Kidney epithelial cell (primary cell): ENCODE measurements at regions not wholly inside any gene's neighbourhood (a gene's known extent, or its start where the extent isn't known, plus 50 kb on each side); places are given as distances from the start of the nearest gene placed in this dataset.

ENCODE experiments used
- DNase-seq: peaks from one replicate; pipeline ENCODE4 v3.0.0-alpha.2; 2010; ENCODE audit warnings: low read depth
- H3K27me3 ChIP-seq: 2 replicates; pipeline ENCODE4 v1.6.0; 2011; ENCODE audit warnings: low read length; ENCODE audit not compliant: control insufficient read depth, insufficient read depth
- H3K36me3 ChIP-seq: 2 replicates; pipeline ENCODE4 v1.5.1; 2011; ENCODE audit warnings: low read length; ENCODE audit not compliant: control insufficient read depth, insufficient read depth
- H3K4me3 ChIP-seq: 2 replicates; pipeline ENCODE4 v1.5.1; 2011; ENCODE audit warnings: low read depth, mild to moderate bottlenecking, control low read depth, low read length
- CTCF ChIP-seq: IDR thresholded peaks from 2 replicates; pipeline ENCODE4 v1.5.1; 2011; ENCODE audit warnings: mild to moderate bottlenecking, moderate library complexity, low read length, control low read depth, inconsistent platforms; ENCODE audit not compliant: insufficient read depth, poor library complexity, severe bottlenecking

- Histone ChIP-seq H3K36me3 (no peaks in the 10 kb centered on the region), H3K4me3 (no peak overlapping the region), H3K27me3 (no peaks in the 10 kb centered on the region)
- TF ChIP-seq CTCF: no peak
- no peak for DNase-seq
Observed at GRCh38 chr4:54585321-54586000, 72.3 kb upstream of the KIT start.

- TF ChIP-seq CTCF: no peak
- H3K36me3 ChIP-seq: no peaks in the 10 kb centered on the region
- H3K4me3 ChIP-seq: no peak overlapping the region
- no peaks in the 10 kb centered on the region for H3K27me3 ChIP-seq
- peak; percentile 25 for DNase-seq
Observed at GRCh38 chr4:54586320-54586955, 71.3 kb upstream of the KIT start.

GRCh38 chr4:54587107-54587891 is 70.5 kb upstream of the KIT start:
- no peak for DNase-seq
- no peaks in the 10 kb centered on the region for H3K36me3 ChIP-seq
- TF ChIP-seq CTCF: no peak
- H3K4me3 ChIP-seq: no peak overlapping the region
- no peaks in the 10 kb centered on the region for H3K27me3 ChIP-seq

GRCh38 chr4:54588404-54588803 is 69.4 kb upstream of the KIT start:
- H3K4me3 ChIP-seq: no peak overlapping the region
- H3K27me3 ChIP-seq: no peaks in the 10 kb centered on the region
- TF ChIP-seq CTCF: no peak
- no peak for DNase-seq
- H3K36me3 ChIP-seq: no peaks in the 10 kb centered on the region

GRCh38 chr4:54589586-54589985 is 68.2 kb upstream of the KIT start:
- Histone ChIP-seq H3K27me3 (no peaks in the 10 kb centered on the region), H3K4me3 (no peak overlapping the region), H3K36me3 (no peaks in the 10 kb centered on the region)
- DNase-seq: no peak
- TF ChIP-seq CTCF: no peak
